Gastrocnemius medialis (tissue), 4 donors: ENCODE measurements at regions not wholly inside any gene's neighbourhood (a gene's known extent, or its start where the extent isn't known, plus 50 kb on each side); places are given as distances from the start of the nearest gene placed in this dataset.
A peak's percentile ranks its signal among the peaks of the same experiment; 100 is the strongest.

Experiments
- ATAC-seq, 2 donors: fragments of 150-250 bp; one replicate each; pipeline ENCODE4 v1.9.1; 2016
- DNase-seq, 2 donors: peaks; one replicate each; pipeline ENCODE4 v3.0.0-alpha.2; 2019
- H3K27ac ChIP-seq, 4 donors: fragments of 200-600 bp; sonication (generic); 1 replicate in 1 of 4; 2 replicates in 3 of 4; pipeline ENCODE4 v1.5.1; 2016 to 2018; ENCODE audit warnings: mild to moderate bottlenecking in 2 of 4, moderate library complexity in 1 of 4
- H3K27me3 ChIP-seq, 3 donors: fragments of 200-600 bp; sonication (generic) in 2 of 3; 1 replicate in 1 of 3; 2 replicates in 2 of 3; pipeline versions ENCODE4 v1.5.1 to v1.6.0; 2016 to 2019; ENCODE audit warnings: mild to moderate bottlenecking in 1 of 3, moderate library complexity in 1 of 3
- H3K36me3 ChIP-seq, 2 donors: fragments of 200-600 bp; sonication (generic) in 1 of 2; one replicate each; pipeline ENCODE4 v1.5.1; 2017 to 2018
- H3K4me1 ChIP-seq, 2 donors: fragments of 200-600 bp; sonication (generic) in 1 of 2; one replicate each; pipeline ENCODE4 v1.5.1; 2016 to 2017; ENCODE audit warnings: mild to moderate bottlenecking in 2 of 2
- H3K4me3 ChIP-seq, 4 donors: fragments of 200-600 bp; sonication (generic) in 3 of 4; 1 replicate in 1 of 4; 2 replicates in 3 of 4; pipeline ENCODE4 v1.5.1; 2016 to 2019; ENCODE audit warnings: mild to moderate bottlenecking in 2 of 4
- H3K9me3 ChIP-seq, 3 donors: fragments of 200-600 bp; sonication (generic) in 2 of 3; 1 replicate in 1 of 3; 2 replicates in 2 of 3; pipeline ENCODE4 v1.5.1; 2016 to 2019
- CTCF ChIP-seq, 5 experiments: fragments of 450-650 bp in 3 of 5; fragments of 200-600 bp in 2 of 5; sonication (generic) in 2 of 5; IDR thresholded peaks in 4 of 5; conservative IDR thresholded peaks in 1 of 5; 1 replicate in 4 of 5; 2 replicates in 1 of 5; pipeline ENCODE4 v1.5.1; 2016 to 2019; ENCODE audit warnings: antibody characterized with exemption in 5 of 5, mild to moderate bottlenecking in 3 of 5, moderate library complexity in 3 of 5
- POLR2A ChIP-seq, 2 donors: fragments of 450-650 bp; IDR thresholded peaks; one replicate each; pipeline ENCODE4 v1.6.1; 2017; ENCODE audit warnings: antibody characterized with exemption in 2 of 2, mild to moderate bottlenecking in 2 of 2, moderate library complexity in 2 of 2
- in situ Hi-C, 4 donors: fragments of 200-750 bp; cut with MboI; loops; one replicate each; pipeline versions ENCODE4 v1.15.0 to v1.8.0; 2017; ENCODE audit warnings: low sequenced_read_pairs in 4 of 4
- intact Hi-C: fragments of 100-400 bp; cut with DNase I; formaldehyde crosslinking; loops from one replicate; pipeline ENCODE4 v1.15.1; 2023; ENCODE audit warnings: low total_unique reads

GRCh38 chr11:128174465-128175291, 412.7 kb downstream of the ETS1 start:
- TF ChIP-seq POLR2A (IDR thresholded peaks at IDR 0.05) (no peak), CTCF (IDR thresholded peaks at IDR 0.05 in 4 of 5, conservative IDR thresholded peaks at IDR 0.05 in 1 of 5) (no peak)
- H3K4me1 ChIP-seq: no peaks in the 10 kb centered on the region
- in situ Hi-C loops (loop anchor here (5.0 to 25.0 kb wide), 8 partner anchors 110 to 788 kb away; no protein-coding TSS in a partner anchor), intact Hi-C loops (no loop called here)
- no peaks in the 10 kb centered on the region for H3K27me3 ChIP-seq
- H3K9me3 ChIP-seq: no peaks in the 10 kb centered on the region
- DNase-seq: no peak
- ATAC-seq: no peak
- no peaks in the 10 kb centered on the region for H3K36me3 ChIP-seq
- H3K27ac ChIP-seq: no peak overlapping the region
- H3K4me3 ChIP-seq: no peak overlapping the region

DNA sequence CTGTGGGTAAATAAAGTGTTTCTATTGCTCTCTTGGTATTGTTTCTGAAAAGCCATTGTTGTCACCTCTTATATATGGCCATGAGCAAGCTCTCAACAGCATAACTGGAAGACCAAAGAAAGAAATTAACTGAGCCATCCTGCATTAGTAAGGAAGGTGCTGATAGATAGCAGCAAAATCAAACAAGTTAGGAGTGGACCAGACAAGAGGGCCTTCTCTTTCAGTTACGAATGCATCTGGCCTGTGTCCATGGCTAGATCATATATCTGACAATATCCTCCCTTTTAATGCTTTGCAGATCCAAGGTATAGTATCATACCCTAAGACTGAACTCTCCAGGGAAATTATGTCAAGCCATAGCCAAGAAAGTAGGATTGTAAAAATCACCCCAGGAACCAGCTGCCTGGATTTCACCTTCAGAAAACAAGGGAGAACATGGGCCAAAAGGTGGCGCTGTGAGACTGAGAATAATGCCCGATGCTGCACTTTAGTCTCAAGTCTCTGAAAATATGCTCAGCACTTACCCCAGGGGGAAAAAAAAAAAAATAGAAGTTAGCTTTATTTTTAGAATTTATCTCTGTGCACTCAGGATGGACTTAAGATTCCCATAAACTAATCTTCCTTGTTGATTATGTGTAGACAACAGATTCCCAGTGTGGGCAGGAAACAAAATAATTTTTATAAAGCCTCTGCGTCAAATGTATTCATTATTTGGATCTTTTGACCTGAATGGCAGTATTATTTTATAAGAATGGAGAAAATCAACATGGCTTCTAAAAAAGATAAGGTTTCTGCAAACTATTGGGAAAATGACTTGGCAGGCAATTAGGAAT, 415.1 kb downstream of the ETS1 start:
- peak; percentile 31 to 55 for DNase-seq
- Histone ChIP-seq H3K36me3 (no peaks in the 10 kb centered on the region), H3K9me3 (no peaks in the 10 kb centered on the region), H3K27ac (no peak overlapping the region), H3K27me3 (no peaks in the 10 kb centered on the region), H3K4me1 (no peaks in the 10 kb centered on the region), H3K4me3 (no peak overlapping the region)
- in situ Hi-C loops (loop anchor here (5.0 to 25.0 kb wide), 7 partner anchors 113 to 790 kb away; no protein-coding TSS in a partner anchor), intact Hi-C loops (loop anchor here (1.0 kb wide), 2 partner anchors 458 to 659 kb away; no protein-coding TSS in a partner anchor)
- TF ChIP-seq POLR2A (IDR thresholded peaks at IDR 0.05): no peak
- TF ChIP-seq CTCF (IDR thresholded peaks at IDR 0.05 in 4 of 5, conservative IDR thresholded peaks at IDR 0.05 in 1 of 5): peak; percentile 61 to 76 (median 65)
- peak; percentile 60 to 65 for ATAC-seq

DNA sequence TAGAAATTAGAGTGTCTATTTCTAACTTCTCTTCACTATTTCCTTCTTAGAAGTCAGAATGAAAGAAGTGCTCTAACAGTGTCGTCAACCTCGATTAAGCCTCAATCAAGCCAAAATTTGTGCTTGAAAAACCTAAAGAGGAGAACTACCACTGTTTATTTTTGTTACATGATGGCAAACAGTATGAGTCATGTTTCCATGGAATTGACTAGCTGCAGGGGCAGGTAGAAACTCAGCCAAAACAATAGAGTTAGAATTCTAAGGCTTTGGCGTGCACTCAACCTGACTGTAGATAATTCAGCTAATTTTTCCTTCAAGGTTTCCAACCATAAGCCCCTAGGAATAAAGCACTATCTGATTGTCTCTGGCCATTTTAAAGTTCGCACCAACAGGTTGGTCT, 415.9 kb downstream of the ETS1 start:
- no peak for ATAC-seq
- no peaks in the 10 kb centered on the region for H3K4me1 ChIP-seq
- in situ Hi-C loops (loop anchor here (5.0 to 25.0 kb wide), 7 partner anchors 113 to 791 kb away; no protein-coding TSS in a partner anchor), intact Hi-C loops (no loop called here)
- no peaks in the 10 kb centered on the region for H3K27me3 ChIP-seq
- TF ChIP-seq CTCF (IDR thresholded peaks at IDR 0.05 in 4 of 5, conservative IDR thresholded peaks at IDR 0.05 in 1 of 5): no peak
- no peak for TF ChIP-seq POLR2A (IDR thresholded peaks at IDR 0.05)
- H3K9me3 ChIP-seq: no peaks in the 10 kb centered on the region
- H3K27ac ChIP-seq: no peak overlapping the region
- no peaks in the 10 kb centered on the region for H3K36me3 ChIP-seq
- no peak overlapping the region for H3K4me3 ChIP-seq
- DNase-seq: no peak

DNA sequence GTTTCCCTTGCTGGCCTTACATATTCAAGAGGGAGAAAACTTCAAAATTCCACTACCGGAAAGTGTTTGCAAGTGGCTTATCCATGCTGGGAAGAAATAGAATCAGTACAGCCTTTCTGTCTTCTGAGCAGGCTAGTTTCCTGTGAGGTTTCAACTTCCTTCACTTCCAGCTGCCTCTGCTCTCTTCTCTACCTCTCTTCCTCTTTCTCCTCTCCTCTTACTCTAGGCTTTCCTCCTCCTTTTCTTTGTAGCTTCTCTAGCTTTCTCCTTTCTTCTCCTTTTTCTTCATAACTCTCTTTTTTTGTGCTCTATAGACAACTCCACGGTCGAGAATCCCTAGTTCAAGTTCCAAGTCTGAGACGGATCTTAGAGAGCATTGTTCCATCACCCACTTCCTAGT, 421.8 kb downstream of the ETS1 start:
- Histone ChIP-seq H3K36me3 (no peaks in the 10 kb centered on the region), H3K4me1 (no peaks in the 10 kb centered on the region), H3K9me3 (no peaks in the 10 kb centered on the region), H3K4me3 (no peak overlapping the region), H3K27ac (no peak overlapping the region), H3K27me3 (no peaks in the 10 kb centered on the region)
- in situ Hi-C loops: loop anchor here in 3 of 4 donors (5.0 to 25.0 kb wide), 3 partner anchors 467 to 797 kb away; no protein-coding TSS in a partner anchor
- no peak for ATAC-seq
- TF ChIP-seq POLR2A (IDR thresholded peaks at IDR 0.05) (no peak), CTCF (IDR thresholded peaks at IDR 0.05 in 4 of 5, conservative IDR thresholded peaks at IDR 0.05 in 1 of 5) (no peak)
- no peak for DNase-seq
- intact Hi-C loops: no loop called here
